ENCODE measurements at regions not wholly inside any gene's neighbourhood (a gene's known extent, or its start where the extent isn't known, plus 50 kb on each side); places are given as distances from the start of the nearest gene placed in this dataset.
"Not testable (repeated sequence)": the region's sequence is repeated elsewhere in the genome, so short reads cannot be mapped to it uniquely, and the experiment has no call there.

GRCh38 chrX:40952855-40953254, 132.4 kb upstream of the USP9X start:
- Mint-ChIP-seq H3K27ac (peak overlapping the region in 1 of 2 donors; percentile 80), H3K9me3 (peaks cover 9 to 12% of the 10 kb centered on the region in 2 donors), H3K36me3 (peaks cover 11 to 14% of the 10 kb centered on the region in 2 donors)
- ATAC-seq: peak; percentile 64 to 94
- DNase-seq (ENCODE audit: low spot score in 2 of 2): no peak

GRCh38 chrX:40953369-40953768, 131.9 kb upstream of the USP9X start:
- Mint-ChIP-seq H3K36me3 (peaks cover 11 to 14% of the 10 kb centered on the region in 2 donors), H3K27ac (peak overlapping the region in 1 of 2 donors; percentile 80)
- no peak for DNase-seq (ENCODE audit: low spot score in 2 of 2)

GRCh38 chrX:40960041-40960440, 125.2 kb upstream of the USP9X start:
- no peak for ATAC-seq
- H3K27ac Mint-ChIP-seq: no peak overlapping the region
- H3K36me3 Mint-ChIP-seq: no peaks in the 10 kb centered on the region
- no peaks in the 10 kb centered on the region for H3K9me3 Mint-ChIP-seq
- no peak for DNase-seq (ENCODE audit: low spot score in 2 of 2)

More at GRCh38 chrX:40953369-40953768, 131.9 kb upstream of the USP9X start:
- peak in 1 of 2 donors; percentile 19 for ATAC-seq
- H3K9me3 Mint-ChIP-seq: peaks cover 9 to 12% of the 10 kb centered on the region in 2 donors

GRCh38 chrX:40962793-40963407, 122.3 kb upstream of the USP9X start:
- peaks cover 0 to 5% of the 10 kb centered on the region in 2 donors for H3K9me3 Mint-ChIP-seq
- ATAC-seq (no peak), DNase-seq (ENCODE audit: low spot score in 2 of 2) (no peak)
- H3K36me3 Mint-ChIP-seq: no peaks in the 10 kb centered on the region
- no peak overlapping the region for H3K27ac Mint-ChIP-seq

- Mint-ChIP-seq H3K36me3 (no peaks in the 10 kb centered on the region), H3K9me3 (peaks cover 0 to 7% of the 10 kb centered on the region in 2 donors), H3K27ac (no peak overlapping the region)
- DNase-seq (ENCODE audit: low spot score in 2 of 2) (no peak), ATAC-seq (no peak)
Measured at GRCh38 chrX:40964008-40964407, 121.2 kb upstream of the USP9X start.

GRCh38 chrX:40964633-40965586, 120.3 kb upstream of the USP9X start:
- ATAC-seq (no peak), DNase-seq (ENCODE audit: low spot score in 2 of 2) (no peak)
- H3K36me3 Mint-ChIP-seq: no peaks in the 10 kb centered on the region
- peaks cover 0 to 9% of the 10 kb centered on the region in 2 donors for H3K9me3 Mint-ChIP-seq
- H3K27ac Mint-ChIP-seq: no peak overlapping the region

- no peak overlapping the region for H3K27ac Mint-ChIP-seq
- H3K36me3 Mint-ChIP-seq: peaks cover 0 to 2% of the 10 kb centered on the region in 2 donors
- ATAC-seq (no peak), DNase-seq (ENCODE audit: low spot score in 2 of 2) (no peak)
- H3K9me3 Mint-ChIP-seq: peaks cover 3 to 13% of the 10 kb centered on the region in 2 donors
Measured at GRCh38 chrX:40966213-40966820, 118.9 kb upstream of the USP9X start.

GRCh38 chrX:40968180-40968579, 117.1 kb upstream of the USP9X start:
- ATAC-seq (no peak), DNase-seq (ENCODE audit: low spot score in 2 of 2) (no peak)
- no peak overlapping the region for H3K27ac Mint-ChIP-seq
- H3K36me3 Mint-ChIP-seq: peaks cover 0 to 7% of the 10 kb centered on the region in 2 donors
- H3K9me3 Mint-ChIP-seq: peaks cover 4 to 15% of the 10 kb centered on the region in 2 donors

GRCh38 chrX:40971736-40972135, 113.5 kb upstream of the USP9X start:
- no peak for DNase-seq (ENCODE audit: low spot score in 2 of 2)
- ATAC-seq: no peak
- Mint-ChIP-seq H3K27ac (no peak overlapping the region), H3K36me3 (peaks cover 0 to 7% of the 10 kb centered on the region in 2 donors), H3K9me3 (peaks cover 4 to 10% of the 10 kb centered on the region in 2 donors)

- DNase-seq (ENCODE audit: low spot score in 2 of 2): no peak
- Mint-ChIP-seq H3K9me3 (peaks cover 9 to 17% of the 10 kb centered on the region in 2 donors), H3K36me3 (peaks cover 8 to 13% of the 10 kb centered on the region in 2 donors), H3K27ac (no peak overlapping the region)
- ATAC-seq: no peak
Measured at GRCh38 chrX:40973619-40974018, 111.6 kb upstream of the USP9X start.

- Mint-ChIP-seq H3K27ac (no peak overlapping the region), H3K9me3 (peaks cover 9 to 15% of the 10 kb centered on the region in 2 donors), H3K36me3 (peaks cover 8 to 13% of the 10 kb centered on the region in 2 donors)
- DNase-seq (ENCODE audit: low spot score in 2 of 2) (no peak), ATAC-seq (no peak)
Measured at GRCh38 chrX:40975951-40976350, 109.3 kb upstream of the USP9X start.

GRCh38 chrX:40976981-40977380, 108.3 kb upstream of the USP9X start:
- H3K36me3 Mint-ChIP-seq: peaks cover 5 to 8% of the 10 kb centered on the region in 2 donors

GRCh38 chrX:40984962-40985361, 100.3 kb upstream of the USP9X start:
- DNase-seq (ENCODE audit: low spot score in 2 of 2): no peak
- Mint-ChIP-seq H3K9me3 (peaks cover 0 to 5% of the 10 kb centered on the region in 2 donors), H3K27ac (no peak overlapping the region), H3K36me3 (no peaks in the 10 kb centered on the region)
- no peak for ATAC-seq

More at GRCh38 chrX:40976981-40977380, 108.3 kb upstream of the USP9X start:
- Mint-ChIP-seq H3K9me3 (peaks cover 5 to 9% of the 10 kb centered on the region in 2 donors), H3K27ac (no peak overlapping the region)
- ATAC-seq (no peak), DNase-seq (ENCODE audit: low spot score in 2 of 2) (no peak)

GRCh38 chrX:40987413-40987812, 97.8 kb upstream of the USP9X start:
- ATAC-seq: no peak

GRCh38 chrX:40988100-40988499, 97.1 kb upstream of the USP9X start:
- DNase-seq (ENCODE audit: low spot score in 2 of 2) (no peak), ATAC-seq (no peak)
- Mint-ChIP-seq H3K27ac (no peak overlapping the region), H3K36me3 (no peaks in the 10 kb centered on the region), H3K9me3 (peaks cover 0 to 5% of the 10 kb centered on the region in 2 donors)

More at GRCh38 chrX:40987413-40987812, 97.8 kb upstream of the USP9X start:
- no peaks in the 10 kb centered on the region for H3K36me3 Mint-ChIP-seq
- H3K27ac Mint-ChIP-seq: no peak overlapping the region
- DNase-seq (ENCODE audit: low spot score in 2 of 2): no peak
- H3K9me3 Mint-ChIP-seq: peaks cover 0 to 5% of the 10 kb centered on the region in 2 donors

GRCh38 chrX:40993395-40993794, 91.8 kb upstream of the USP9X start:
- not testable (repeated sequence) for ATAC-seq; H3K36me3 Mint-ChIP-seq; H3K9me3 Mint-ChIP-seq; H3K27ac Mint-ChIP-seq; DNase-seq (ENCODE audit: low spot score in 2 of 2)
